GF-D8 (cell line): ENCODE measurements at regions not wholly inside any gene's neighbourhood (a gene's known extent, or its start where the extent isn't known, plus 50 kb on each side); places are given as distances from the start of the nearest gene placed in this dataset.

Experiments used
- DNase-seq: peaks from one replicate; lab custom pipeline; 2025; lab: John Stamatoyannopoulos, UW

DNA sequence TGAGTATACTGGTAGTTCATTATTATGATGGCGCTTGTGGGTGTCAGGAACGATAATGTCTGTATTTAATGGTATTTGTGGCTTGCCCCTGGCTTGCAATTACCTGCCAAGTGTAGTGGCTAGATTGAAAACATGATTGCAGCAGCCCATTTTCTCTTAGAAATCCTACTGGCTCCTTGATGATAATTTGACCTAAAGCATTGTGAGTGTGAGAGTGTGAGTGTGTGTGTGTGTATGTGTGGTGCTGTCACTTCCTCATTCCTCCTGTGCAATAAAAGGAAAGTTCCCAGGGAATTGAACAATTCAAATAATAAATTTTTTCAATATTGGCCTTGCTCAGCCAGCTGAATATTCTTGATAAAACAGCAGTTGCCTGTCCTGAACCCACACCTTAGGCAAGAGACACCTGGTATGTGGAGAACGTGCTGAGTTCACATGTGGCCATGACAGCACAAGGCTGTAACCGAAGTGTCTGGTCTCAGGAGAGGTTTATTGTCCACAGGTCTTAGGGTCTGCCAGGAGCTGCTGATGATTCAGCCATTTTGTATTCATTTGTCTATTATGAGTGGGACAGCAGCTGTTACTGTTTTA is 193.3 kb downstream of the CD47 start:
- no peak for DNase-seq

DNA sequence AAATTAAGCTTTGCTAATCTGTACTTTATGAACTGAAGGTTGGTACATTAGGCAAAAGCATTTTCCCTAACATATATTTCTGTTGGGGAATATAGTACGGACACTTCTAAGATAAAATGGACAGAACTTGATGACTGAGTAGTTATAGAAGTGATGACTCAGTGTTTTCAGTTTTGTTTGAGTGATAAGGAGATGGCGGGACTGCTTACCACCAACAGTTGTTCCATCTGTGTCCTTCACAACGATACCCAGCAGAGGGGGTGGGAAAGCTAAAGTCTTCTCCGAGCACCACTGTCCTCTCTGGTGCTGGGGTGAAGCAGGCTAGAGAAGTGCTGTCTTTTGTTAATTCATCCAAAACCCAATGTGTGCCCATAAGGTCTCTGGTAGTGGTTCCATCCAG is 195.8 kb downstream of the CD47 start:
- DNase-seq, result no peak

DNA sequence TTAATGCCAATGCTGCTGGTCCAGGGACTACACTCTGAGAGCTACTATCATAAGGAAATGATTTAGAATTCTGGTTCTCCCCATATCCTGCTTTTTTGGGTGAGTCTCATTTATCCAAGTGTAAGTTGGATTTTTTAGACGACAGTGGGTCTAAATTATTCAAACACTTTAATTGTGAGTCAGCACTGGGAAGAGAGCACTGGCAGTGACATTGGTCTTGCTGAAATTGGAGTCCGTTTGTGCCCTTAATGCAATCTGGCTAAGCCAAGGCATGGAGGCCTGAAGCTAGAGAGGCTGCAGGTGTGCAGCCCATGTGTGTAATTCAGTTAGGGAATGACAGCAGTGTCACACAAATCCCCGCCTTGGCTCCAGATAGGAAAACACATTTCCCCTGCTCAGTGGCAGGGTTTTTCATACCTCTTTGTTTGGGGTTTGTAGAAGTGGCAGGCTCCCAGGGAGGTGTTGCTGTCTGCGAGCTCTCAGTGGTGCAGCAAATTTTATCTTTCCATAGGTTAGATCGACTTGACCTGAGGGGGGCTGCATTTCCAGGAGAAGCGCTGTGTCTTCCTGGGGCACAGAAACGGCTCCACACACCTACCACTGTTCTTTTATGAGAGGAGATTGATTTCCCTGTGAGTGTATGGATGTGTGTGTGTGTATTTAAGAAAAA is 197.7 kb downstream of the CD47 start:
- DNase-seq, result no peak

DNA sequence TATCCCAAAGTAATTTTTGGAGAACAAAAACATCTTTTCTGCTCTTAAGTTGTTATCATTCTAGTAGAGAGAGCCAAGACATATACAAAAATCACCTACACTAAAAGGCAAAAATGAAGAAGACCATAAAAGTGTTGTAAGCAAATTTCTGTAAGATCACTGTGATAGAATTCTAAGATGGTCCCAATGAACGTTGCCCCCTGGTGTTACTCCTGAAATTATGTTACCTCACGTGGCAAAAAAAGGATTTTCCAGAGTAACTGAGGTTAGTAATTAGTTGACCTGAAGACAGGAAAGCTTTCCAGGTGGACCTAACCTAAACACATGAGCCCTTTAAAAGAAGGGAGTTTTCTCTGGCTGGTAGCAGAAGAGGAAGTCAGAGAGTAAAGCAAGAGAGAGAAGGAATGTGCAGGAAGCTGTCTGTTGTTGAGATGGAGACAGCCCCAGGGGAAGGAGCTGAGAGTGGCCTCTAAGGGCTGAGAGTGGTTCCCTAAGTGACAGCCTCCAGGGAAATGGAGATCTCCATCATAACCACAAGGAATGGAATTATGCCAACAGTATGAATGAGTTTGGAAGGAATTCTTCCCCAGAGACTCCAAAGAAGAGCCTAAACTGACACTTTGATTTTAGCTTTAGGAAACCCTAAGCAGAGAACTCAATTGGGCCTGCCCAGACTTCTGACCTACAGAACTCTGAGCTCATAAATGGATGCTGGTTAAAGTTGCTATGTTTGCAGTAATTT is 205.9 kb downstream of the CD47 start:
- DNase-seq, result no peak

DNA sequence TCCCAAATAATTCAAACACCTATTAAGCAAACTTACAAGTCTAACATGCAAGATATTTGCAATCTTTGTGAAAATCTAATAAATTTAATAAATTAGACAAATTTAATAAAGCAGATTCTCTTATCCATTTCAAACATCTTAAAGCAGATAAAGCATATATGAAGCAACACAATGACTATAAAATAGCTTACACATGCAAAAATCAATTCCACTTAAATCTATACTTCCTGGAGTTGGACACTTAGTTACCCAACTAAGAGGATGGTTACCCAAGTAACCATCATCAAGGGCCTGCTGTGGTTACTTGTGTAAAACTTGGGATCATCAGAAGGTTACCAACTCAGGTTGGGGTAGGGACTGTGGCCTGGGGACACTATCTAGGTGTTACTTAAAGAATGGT is 206.8 kb downstream of the CD47 start:
- DNase-seq, result no peak

GRCh38 chr3:107882881-107883280 is 207.9 kb downstream of the CD47 start:
- no peak for DNase-seq

DNA sequence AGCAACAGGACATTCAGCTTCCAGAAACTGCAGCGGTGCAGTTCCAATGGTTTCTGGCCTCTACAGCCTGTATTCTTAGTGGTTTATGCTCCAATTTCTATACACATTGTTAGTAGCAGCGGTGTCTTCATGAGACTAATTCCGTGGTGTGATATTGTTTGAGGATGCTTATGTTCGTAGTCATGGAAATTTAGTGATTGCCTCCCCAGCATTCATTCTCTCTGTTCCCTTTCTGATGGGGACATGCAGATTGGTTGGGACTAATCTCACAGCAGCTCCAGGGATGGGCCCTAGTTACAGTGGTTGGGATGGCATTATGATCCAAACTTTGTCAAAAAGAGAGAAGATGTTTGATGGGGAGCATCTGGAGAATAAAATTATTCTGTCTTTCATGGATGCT is 208.6 kb downstream of the CD47 start:
- no peak for DNase-seq

GRCh38 chr3:107881509-107881908 is 209.3 kb downstream of the CD47 start:
- no peak for DNase-seq

GRCh38 chr3:107880702-107881101 is 210.1 kb downstream of the CD47 start:
- DNase-seq, result no peak

DNA sequence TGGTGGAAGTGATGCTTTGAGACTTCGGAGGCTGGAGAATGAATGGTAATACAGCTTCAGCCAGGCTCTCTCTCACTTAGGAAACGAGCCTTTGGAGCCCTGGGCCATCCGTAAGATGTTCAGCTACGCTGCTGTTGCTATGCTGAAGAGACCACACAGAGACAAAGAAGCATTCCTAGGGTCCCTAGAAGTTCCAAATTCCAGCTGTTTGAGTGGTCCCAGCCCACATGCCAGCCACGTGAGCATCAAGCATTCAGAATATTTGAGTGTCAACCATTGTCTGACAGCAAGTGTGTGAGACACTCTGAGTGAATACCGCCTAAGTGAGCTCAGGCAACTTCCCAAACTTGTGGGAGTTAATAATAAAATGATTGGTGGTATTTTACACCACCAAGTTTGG is 212.9 kb downstream of the CD47 start:
- DNase-seq, result no peak

DNA sequence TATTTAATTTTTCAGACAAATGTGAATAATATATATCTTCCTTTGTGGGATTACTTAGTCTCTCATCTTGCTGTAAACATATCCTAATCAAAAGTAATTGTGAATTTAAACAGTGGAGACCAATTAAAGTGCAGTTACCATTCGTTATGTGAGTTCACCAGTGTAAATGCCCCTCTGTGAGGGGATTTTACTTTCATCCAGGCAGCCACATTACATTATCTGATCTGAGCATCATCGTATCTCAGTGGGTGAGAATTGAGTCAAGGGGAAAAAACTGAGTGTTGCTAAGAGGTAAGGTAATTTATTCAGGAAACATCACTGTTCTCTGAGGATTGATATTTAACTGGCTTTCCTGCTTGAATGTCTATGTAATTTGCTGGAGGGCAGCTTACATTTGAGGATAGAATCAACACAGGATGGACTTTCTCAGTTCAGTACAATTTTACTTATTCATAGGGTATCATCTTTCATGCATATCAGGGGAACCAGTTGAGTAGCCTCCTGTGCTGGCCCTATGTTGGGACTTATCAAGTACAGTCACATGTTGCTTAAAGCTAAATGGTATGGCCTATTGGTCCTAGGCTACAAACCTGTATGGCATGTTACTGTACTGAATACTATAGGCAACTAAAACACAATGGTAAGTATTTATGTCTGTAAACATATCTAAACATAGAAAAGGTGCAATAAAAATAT is 219.7 kb downstream of the CD47 start:
- DNase-seq, result no peak

- no peak for DNase-seq
Measured at GRCh38 chr3:107870096-107870495, 220.7 kb downstream of the CD47 start.

DNA sequence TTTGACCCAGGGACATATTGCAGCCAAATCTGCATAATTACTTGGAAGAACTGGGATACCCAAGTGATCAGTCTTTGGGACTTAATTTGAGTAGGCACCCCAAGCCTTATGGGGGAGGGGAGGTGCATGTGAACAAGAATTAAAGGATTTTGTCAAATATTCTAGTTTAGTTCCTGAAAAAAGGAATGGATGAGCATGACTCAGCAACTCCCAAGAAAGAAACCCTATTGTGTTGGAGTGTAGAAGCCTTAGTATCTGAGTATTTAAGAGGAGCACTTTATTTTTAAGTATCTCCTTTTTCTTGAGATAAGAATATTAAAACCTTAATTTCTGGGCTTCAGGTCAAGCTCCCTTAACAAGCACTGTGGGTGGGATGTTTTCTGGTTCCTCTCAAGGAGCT is 222.4 kb downstream of the CD47 start:
- DNase-seq, result no peak

DNA sequence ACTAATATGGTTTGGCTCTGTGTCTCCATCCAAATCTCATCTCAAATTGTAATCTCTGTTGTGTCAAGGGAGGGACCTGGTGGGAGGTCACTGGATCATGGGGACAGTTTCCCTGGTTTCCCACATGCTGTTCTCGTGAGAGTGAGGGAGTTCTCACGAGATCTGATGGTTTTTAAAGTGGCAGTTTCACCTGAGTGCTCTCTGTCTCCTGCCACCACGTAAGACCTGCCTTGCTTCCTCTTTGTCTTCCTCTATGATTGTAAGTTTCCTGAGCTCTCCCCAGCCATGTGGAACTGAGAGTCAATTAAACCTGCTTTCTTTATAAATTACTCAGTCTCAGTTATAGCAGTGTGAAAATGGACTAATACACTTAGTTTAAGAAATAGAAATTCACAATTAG is 228.9 kb downstream of the CD47 start:
- DNase-seq, result no peak

GRCh38 chr3:107861422-107861821 is 229.4 kb downstream of the CD47 start:
- DNase-seq, result no peak
